HG02870 (cell line): ENCODE measurements at regions not wholly inside any gene's neighbourhood (a gene's known extent, or its start where the extent isn't known, plus 50 kb on each side); places are given as distances from the start of the nearest gene placed in this dataset.
A peak's percentile ranks its signal among the peaks of the same experiment; 100 is the strongest.
"Not testable (repeated sequence)": the region's sequence is repeated elsewhere in the genome, so short reads cannot be mapped to it uniquely, and the experiment has no call there.

Source experiments
- ATAC-seq: cut with Tn5 transposase; IDR thresholded peaks from one replicate; pipeline ENCODE4 v1.9.1; 2021; ENCODE audit warnings: mild to moderate bottlenecking, moderate library complexity; ENCODE audit not compliant: unreplicated experiment

DNA sequence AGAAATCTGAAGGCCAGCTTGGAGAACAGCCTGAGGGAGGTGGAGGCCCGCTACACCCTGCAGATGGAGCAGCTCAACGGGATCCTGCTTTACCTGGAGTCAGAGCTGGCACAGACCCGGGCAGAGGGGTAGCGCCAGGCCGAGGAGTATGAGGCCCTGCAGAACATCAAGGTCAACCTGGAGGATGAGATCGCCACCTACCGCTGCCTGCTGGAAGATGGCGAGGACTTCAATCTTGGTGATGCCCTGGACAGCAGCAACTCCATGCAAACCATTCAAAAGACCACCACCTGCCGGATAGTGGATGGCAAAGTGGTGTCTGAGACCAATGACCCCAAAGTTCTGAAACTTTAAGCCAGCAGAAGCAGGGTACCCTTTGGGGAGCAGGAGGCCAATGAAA is 318.4 kb downstream of the ZFHX3 start:
- not testable (repeated sequence) for ATAC-seq

GRCh38 chr16:72728516-72728915 is 319.4 kb downstream of the ZFHX3 start:
- no peak for ATAC-seq

DNA sequence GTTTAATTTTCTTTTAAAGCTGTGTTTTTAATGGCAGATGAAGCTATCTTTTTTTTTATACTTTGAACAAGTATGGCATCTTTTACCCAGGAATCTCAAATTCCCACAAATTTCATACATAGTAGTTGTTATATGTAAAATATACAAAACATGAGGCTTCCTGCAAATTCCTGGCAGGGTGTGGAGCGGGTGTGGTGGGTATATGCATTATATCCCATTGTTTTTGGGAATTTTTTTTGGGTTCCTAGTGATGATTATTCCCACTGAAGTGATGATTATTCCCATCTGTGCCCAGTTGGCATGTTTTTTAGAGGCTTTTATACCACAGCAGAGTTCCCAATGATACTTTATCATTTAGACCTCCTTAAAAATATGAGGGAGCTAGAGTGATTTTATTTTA is 320.4 kb downstream of the ZFHX3 start:
- ATAC-seq, result no peak

- ATAC-seq, result no peak
Measured at GRCh38 chr16:72725643-72726042, 322.3 kb downstream of the ZFHX3 start.

GRCh38 chr16:72723781-72724180 is 324.1 kb downstream of the ZFHX3 start:
- ATAC-seq, result no peak

GRCh38 chr16:72722552-72722951 is 325.4 kb downstream of the ZFHX3 start:
- no peak for ATAC-seq

DNA sequence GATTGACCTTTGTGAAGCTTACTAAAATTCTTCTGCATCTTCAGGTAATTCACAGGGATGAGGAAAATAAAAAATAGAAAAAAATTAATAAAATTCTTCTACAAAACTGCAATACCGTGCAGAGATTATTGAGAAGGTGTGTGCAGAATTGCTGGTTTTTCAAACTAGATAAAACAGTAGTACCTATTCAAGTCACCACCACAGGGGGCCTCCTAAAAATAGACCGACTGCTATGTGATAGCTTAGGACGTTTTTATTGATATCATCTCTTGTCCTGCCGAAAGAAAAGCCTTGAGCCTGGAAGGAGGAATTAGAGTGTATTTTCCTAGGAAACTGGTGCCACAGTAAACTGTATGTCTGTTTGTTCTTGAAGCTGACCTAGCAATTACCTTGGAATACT is 325.9 kb downstream of the ZFHX3 start:
- ATAC-seq, result no peak

DNA sequence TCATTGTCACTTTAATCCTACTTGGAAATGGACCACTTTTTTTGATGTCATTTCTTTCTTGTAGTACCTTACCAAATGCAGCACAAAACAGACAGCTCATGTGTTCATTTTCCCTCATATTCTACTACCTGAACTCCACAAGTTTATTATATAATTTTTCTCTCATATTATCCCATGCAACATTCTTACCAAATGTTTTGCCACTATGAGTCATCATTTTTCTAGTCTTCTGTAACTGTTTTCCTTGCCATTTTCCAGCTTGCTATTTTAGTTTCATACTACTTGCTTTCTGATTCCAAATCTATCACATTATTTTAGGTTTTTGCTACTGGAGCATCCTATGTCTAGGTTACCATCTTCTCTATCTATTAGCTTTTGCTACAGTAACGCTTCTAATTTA is 332.7 kb downstream of the ZFHX3 start:
- ATAC-seq, result no peak

GRCh38 chr16:72711823-72712222 is 336.1 kb downstream of the ZFHX3 start:
- no peak for ATAC-seq

- no peak for ATAC-seq
Measured at GRCh38 chr16:72705801-72706200, 342.1 kb downstream of the ZFHX3 start.

GRCh38 chr16:72704746-72705372 is 343.1 kb downstream of the ZFHX3 start:
- ATAC-seq, result no peak

- ATAC-seq, result no peak
Measured at GRCh38 chr16:72689851-72690250, 358.1 kb downstream of the ZFHX3 start.

GRCh38 chr16:72680732-72681131 is 367.2 kb downstream of the ZFHX3 start:
- ATAC-seq, result no peak

GRCh38 chr16:72679856-72680255 is 368.1 kb downstream of the ZFHX3 start:
- ATAC-seq, result no peak

- no peak for ATAC-seq
Measured at GRCh38 chr16:72677662-72678447, 370.1 kb downstream of the ZFHX3 start.

- ATAC-seq, result no peak
Measured at GRCh38 chr16:72673118-72673517, 374.8 kb downstream of the ZFHX3 start.

DNA sequence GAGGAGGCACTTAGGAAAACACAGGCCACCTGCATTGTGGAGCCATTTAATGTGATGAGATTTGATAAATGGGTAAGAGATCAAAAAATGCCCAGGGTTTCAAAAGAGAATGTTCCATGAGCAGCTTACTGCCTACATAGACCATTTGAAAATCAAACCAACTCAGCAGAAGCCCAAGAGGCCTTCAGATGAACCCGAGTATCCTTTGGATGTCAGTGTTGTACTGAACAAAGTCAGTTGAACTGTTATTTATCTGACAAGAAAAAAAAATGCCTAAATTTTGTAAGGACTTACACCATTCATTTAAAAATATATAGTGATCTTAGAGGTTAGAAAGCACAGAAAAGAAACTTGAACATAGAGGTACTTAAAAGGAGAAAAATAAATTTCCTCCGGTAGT is 381.7 kb downstream of the ZFHX3 start:
- ATAC-seq, result no peak

GRCh38 chr16:72665701-72666100 is 382.2 kb downstream of the ZFHX3 start:
- no peak for ATAC-seq

DNA sequence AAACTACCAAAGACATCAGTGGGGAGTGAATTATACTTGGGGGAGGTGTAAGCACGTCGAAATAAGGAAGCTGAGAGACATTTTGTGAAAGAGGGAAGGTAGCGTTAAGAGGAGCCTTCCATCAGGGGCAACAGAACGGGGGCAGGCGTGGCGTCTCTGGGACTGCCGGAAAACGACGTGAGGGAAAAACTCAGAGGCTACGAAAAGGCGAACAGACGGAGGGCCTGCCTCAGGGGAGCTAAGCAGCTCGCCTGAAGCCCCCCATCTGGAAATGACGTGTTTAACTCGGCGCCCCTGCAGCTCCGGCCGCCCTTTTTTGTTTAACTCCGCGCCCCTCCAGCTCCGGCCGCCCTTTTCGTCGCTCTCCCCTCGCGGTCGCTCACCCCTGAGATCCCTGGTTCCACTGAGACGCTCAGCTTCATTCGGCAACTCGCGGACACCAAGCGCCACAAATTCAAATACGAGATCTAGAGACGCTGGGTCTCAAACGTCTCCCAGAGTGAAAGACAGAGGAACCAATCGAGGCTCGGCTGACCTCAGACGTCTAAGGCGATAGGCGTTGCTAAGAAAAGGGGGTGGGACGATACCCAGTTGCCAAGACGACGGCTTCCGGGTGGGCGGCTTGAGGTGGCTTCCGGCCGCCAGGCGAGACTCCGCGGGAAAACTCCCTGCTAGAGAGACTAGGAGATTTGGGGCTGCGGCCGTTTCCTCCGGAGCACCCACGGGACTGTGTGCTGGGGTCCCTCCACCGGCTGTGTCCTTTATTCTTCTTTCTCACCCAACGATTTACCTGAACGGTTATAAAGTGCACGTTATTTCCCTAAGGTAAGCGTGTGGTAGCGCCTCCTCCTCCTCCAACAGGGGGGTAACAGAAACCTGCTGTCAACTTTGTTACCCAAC is 383.2 kb downstream of the ZFHX3 start:
- ATAC-seq, result peak; percentile 100

GRCh38 chr16:72664056-72664508 is 383.8 kb downstream of the ZFHX3 start:
- no peak for ATAC-seq

- no peak for ATAC-seq
Measured at GRCh38 chr16:72658888-72659717, 388.8 kb downstream of the ZFHX3 start.
